Retinal pigment epithelial cell (primary cell): ENCODE measurements at regions not wholly inside any gene's neighbourhood (a gene's known extent, or its start where the extent isn't known, plus 50 kb on each side); places are given as distances from the start of the nearest gene placed in this dataset.

Source experiments
- DNase-seq: peaks from one replicate; pipeline ENCODE4 v3.0.0-alpha.2; 2010; ENCODE audit warnings: low read depth
- H3K4me3 ChIP-seq: 2 replicates; pipeline ENCODE4 v1.5.1; 2011; ENCODE audit warnings: mild to moderate bottlenecking, low read length, control low read depth, moderate library complexity
- TF ChIP-seq, protein P1 (sequence below): conservative IDR thresholded peaks from 2 replicates; pipeline ENCODE4 v1.5.1; 2011; ENCODE audit warnings: low read depth, low read length, control low read depth, inconsistent platforms

DNA sequence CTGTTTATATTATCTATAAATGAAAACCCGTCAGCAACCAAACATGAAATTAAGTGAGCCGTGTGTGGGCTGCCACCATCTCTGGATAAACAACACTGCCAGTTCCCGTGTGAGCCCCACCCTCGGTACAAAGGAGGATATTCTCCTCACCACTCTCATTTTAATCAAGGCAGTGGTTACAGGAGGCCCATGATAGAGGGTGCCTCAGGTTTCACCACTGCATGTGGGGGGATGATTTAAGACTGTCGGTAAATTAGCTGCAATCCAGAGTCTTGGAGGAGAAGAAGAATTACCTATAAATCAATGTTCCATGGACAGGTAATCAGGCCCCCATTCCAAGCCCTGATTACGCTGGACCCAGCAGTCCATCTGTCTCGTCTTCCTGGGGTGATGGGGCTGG, 361.6 kb upstream of the SULF2 start:
- DNase-seq, result no peak
- no peak overlapping the region for H3K4me3 ChIP-seq
- TF ChIP-seq, protein P1, sequence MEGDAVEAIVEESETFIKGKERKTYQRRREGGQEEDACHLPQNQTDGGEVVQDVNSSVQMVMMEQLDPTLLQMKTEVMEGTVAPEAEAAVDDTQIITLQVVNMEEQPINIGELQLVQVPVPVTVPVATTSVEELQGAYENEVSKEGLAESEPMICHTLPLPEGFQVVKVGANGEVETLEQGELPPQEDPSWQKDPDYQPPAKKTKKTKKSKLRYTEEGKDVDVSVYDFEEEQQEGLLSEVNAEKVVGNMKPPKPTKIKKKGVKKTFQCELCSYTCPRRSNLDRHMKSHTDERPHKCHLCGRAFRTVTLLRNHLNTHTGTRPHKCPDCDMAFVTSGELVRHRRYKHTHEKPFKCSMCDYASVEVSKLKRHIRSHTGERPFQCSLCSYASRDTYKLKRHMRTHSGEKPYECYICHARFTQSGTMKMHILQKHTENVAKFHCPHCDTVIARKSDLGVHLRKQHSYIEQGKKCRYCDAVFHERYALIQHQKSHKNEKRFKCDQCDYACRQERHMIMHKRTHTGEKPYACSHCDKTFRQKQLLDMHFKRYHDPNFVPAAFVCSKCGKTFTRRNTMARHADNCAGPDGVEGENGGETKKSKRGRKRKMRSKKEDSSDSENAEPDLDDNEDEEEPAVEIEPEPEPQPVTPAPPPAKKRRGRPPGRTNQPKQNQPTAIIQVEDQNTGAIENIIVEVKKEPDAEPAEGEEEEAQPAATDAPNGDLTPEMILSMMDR, result no peak

DNA sequence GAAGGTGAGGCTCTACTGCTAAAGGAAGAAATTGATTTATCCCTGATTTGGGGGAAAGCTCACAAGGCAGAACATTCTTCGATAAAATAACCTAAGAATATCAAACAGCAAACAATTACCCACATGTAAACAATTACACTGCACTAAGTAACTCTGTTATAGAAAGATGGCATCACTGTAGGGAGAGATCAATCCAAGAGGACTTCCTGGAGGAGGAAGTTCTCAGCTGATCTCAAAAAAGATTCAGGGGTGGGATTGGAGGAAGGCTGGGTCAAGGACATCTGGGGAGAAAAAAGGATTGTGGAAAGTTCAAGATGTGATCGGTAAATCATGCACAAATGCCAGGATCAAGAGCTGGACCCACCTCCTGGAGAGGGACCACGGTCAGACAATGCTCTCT, 361.0 kb upstream of the SULF2 start:
- H3K4me3 ChIP-seq, result no peak overlapping the region
- no peak for DNase-seq
- TF ChIP-seq, protein P1, result no peak

DNA sequence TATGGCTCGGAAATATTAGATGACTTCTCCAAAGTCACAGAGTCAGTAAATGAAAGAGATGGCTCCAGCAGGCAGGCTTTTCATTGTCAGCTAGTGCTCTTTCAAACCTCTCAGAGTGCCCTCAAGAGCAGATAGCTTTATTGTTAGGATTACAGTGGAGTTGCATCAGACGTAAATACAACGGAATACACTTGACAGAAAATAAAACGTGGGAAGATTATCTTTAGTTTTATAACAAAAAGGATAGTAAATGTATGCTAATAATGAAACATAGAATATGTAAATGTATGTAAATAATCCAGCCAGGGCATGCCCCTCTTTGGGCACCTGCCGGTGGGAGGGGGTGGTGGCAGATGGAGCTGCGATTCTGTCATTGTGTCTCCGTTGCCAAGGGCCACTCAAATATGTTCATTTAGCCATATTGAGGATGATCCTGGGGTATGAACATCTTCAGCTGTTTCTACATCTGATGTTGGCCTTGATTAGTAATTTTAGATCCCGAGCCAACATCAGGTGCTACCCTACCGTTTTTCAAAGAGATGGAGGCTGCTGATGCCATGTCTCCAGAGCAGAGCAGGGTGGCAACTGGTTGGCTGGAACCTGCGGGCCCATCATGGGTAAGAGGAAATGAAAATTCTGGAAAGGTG, 358.3 kb upstream of the SULF2 start:
- no peak for DNase-seq
- no peak overlapping the region for H3K4me3 ChIP-seq
- TF ChIP-seq, protein P1, result no peak

DNA sequence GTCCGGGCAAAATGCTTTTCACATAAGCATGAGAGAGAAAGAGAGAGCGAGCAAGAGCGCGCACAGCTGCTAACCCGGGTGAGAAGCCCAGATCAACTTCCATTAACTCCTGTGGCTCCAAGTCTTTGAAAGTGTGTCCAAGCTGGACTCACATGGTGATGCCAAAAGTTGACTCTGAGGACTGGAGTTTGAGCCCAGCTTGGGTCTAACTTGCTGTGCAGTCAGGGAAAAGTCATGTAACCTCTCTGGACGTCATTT, 357.2 kb upstream of the SULF2 start:
- DNase-seq, result no peak
- TF ChIP-seq, protein P1, result no peak
- no peak overlapping the region for H3K4me3 ChIP-seq

DNA sequence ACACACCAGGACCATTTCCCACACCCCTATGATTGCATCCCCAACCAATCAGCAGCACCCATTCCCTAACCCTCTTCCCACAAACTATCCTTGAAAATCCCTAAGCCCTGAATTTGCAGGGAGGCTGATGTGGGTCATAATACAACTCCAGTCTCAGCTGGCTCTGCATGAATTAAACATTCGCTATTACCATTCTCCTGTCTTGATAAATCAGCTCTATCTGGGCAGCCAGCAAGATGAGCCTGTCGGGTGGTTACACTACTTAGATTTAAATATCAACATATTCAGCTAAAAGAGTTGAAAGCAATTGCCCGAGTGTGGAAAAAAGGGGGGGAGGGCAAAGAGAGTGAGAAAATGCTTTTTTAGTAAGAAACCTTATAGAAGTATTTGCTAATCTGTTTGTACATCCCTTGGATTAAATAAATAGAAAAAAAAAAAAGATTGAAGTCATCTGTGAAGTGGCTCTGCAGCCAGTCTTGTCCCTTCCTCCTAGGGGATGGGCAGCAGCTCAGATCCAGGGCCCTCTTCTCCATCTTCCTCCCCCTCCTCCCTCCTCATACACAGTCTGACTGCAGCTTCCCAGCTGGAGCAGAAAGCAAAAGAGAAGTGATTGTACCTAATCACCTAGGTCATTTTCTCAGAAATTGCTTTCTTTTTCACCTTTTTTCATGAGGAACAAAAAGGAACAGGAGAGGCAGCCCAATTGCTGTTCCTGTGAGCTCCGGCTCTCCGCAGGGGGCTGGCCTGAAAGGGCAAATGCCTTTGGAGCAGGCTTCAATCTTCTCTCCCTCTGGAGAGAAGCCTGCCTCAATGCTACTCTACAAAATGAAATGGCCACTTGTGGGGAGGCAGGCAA, 356.6 kb upstream of the SULF2 start:
- no peak for DNase-seq
- TF ChIP-seq, protein P1, result no peak
- H3K4me3 ChIP-seq, result no peak overlapping the region

DNA sequence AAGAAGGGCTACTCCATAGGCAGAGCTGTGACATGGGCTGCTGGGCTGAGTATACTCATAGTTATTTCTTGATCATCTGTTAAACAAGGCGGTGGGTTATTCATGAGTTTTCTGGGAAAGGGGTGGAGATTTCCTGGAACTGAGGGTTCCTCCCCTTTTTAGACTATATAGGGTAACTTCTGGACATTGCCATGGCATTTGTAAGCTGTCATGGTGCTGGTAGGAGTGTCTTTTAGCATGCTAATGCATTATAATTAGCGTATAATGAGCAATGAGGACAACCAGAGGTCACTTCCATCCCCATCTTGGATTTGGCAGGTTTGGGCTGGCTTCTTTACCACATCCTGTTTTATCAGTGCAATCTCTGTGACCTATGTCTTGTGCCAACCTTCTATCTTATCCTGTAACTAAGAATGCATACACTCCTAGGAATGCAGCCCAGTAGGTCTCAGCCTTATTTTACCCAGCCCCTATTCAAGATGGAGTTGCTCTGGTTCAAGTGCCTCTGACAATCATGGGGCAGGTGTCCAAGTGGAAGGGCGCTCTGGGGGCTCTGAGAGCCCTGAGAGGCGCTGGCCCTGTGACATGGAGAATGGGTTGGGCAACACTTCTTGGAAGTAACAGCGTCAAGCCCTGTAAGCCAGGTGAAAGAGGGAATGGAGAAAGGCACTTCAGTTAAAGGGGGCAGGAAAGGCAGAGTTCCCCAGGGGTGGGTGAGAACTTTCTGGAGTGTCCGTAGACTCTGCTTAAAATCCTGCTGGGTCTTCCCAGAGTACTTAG, 354.2 kb upstream of the SULF2 start:
- DNase-seq, result no peak
- H3K4me3 ChIP-seq, result no peak overlapping the region
- TF ChIP-seq, protein P1, result no peak
